Suppressor macrophage treated with lipopolysaccharide for 4 hours (primary cell): ENCODE measurements at regions not wholly inside any gene's neighbourhood (a gene's known extent, or its start where the extent isn't known, plus 50 kb on each side); places are given as distances from the start of the nearest gene placed in this dataset.

Experiments
- DNase-seq: peaks from one replicate; pipeline ENCODE4 v3.0.0-alpha.2; 2020

DNA sequence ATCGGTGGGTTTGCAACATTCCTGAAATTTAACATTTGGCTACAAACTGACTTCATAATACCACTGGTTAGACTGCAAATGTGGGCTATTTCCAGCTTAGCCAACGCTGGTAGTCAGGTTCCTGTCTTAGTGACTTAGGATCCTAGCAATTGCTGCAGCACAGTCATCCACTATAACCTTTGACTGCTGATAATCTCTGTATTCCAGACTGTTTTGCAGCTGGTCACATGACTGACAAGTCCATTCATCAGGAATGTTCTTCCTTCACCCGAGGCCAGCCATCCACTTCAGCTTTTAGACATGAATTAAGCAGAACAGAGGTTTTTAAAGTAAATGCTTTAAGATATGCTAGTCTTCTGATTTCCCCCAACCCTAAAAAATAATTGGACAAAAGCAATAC is 425.9 kb upstream of the MPDZ start:
- DNase-seq, result no peak

DNA sequence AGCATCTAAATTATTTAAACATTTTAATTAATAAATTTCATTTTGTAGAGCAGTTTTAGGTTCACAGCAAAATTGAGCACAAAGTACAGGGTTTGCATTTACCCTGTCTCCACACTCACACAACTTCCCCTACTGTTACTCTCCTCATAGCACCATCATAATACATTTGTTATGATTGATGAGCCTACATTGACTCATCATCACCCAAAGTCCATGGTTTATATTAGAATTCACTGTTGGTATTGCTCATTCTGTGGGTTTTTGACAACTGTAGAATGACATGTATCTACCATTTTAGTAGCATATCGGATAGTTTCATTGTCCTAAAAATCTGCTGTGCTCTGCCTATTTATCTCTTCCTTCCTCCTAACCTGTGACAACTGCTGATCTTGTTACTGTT is 411.1 kb upstream of the MPDZ start:
- no peak for DNase-seq

DNA sequence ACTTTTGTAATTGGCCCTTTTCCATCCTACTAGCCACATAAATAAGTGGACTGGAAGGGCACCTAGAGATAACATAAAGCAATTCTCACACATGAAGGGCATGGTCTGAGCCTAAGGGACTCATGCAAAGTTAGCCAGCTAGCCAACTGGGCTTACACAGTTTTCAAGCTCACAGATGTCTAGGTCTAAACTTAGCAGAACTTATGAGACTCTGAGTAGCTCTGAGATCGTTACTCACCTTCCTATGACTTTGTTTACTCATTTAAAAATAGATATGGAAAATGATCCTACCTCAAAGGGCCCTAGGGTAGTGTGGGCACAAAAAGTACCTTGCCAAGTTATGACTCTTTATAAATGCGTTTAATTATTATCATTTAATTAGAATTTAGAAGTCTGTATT is 410.4 kb upstream of the MPDZ start:
- no peak for DNase-seq

GRCh38 chr9:13688990-13689600 is 409.6 kb upstream of the MPDZ start:
- no peak for DNase-seq

DNA sequence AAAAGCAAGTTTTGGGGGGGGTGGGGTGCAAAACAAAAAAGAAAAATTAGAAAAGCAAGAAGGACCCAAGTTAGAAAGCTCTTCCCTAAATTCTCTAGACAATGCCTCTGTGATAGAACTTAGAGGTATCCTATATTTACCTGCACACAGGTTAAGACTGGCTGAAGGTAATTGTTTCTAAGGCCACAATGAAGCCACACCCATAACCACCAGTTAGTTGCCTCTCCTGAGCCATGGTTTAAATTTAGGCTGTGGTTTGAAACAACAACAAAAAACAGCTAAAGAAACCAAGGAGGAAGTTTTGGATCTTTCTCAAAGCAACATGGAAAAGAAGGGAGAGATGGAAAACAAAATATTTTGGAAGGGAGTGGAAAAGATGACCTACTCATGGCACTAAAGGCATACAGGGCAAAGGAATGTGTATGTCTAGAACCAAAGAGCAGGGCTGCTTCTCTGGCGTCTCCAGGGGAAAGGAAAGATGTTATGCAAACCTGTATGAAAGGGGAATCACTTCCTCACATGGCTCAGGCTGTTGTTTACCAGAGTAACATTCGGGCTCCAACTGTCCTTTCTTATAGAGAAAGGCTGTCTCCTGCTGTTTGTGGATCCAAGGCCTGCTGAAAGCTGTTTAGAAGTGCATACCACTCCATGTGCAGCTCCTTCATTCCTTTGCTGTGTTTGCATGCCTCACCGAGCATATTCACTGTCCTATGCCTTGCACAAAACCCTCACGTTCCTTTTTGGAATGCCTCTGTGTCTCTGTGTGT is 408.9 kb upstream of the MPDZ start:
- no peak for DNase-seq

DNA sequence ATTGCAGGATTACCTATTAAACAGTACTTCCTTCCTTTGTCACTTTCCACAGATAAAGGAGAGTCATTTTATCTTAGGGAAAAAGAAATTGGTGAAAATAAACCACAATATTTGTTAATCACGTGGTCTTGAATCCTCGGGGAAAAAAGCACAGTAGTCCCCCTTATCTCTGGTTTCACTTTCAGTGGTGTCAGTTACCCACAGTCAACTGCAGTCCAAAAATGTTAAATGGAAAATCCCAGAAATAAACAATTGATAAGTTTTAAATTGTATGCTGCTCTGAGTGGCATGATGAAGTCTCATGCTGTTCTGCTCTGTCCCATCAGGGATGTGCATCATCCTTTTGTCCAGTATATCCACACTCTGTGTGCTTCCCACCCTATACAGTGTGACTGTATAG is 405.2 kb upstream of the MPDZ start:
- no peak for DNase-seq

DNA sequence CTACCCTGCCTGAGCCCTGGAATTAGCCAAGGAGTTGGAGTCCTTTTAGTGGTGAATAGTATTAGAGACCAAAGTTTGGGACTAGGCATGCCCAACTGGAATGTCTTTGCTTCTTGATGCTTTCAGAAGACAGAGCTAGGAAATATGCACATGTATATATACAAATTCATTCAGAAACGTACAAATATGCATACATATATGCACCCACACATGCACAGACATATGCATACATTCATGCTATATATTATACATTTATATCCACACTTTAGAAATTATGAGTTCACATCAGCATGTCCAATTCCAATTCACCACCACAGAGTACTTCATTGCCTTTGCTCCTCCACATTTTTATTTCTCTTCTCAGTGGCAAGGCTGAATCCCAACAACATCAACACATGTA is 398.3 kb upstream of the MPDZ start:
- no peak for DNase-seq

- DNase-seq, result no peak
These were observed 396.1 kb upstream of the MPDZ start for GRCh38 chr9:13675638-13676000.

GRCh38 chr9:13674926-13675637 is 395.6 kb upstream of the MPDZ start:
- no peak for DNase-seq

DNA sequence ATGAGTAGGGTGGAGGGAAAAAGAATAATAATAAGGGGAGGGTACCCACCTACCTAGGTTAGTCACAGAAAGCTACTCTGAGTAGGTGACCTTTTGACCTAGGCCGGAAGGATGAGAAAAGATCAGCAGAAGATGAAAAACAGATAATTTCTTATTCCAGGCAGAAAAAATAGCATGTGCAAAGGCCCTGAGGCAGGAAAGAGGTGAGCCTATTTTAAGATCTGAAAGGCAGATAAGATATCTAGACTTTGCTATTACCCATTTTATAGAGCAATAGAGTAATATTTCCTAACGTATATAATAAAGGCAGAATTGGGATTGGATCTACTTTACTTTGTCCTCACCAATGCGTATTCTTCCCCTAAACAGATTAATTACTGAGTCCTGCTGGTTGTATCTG is 393.9 kb upstream of the MPDZ start:
- no peak for DNase-seq

DNA sequence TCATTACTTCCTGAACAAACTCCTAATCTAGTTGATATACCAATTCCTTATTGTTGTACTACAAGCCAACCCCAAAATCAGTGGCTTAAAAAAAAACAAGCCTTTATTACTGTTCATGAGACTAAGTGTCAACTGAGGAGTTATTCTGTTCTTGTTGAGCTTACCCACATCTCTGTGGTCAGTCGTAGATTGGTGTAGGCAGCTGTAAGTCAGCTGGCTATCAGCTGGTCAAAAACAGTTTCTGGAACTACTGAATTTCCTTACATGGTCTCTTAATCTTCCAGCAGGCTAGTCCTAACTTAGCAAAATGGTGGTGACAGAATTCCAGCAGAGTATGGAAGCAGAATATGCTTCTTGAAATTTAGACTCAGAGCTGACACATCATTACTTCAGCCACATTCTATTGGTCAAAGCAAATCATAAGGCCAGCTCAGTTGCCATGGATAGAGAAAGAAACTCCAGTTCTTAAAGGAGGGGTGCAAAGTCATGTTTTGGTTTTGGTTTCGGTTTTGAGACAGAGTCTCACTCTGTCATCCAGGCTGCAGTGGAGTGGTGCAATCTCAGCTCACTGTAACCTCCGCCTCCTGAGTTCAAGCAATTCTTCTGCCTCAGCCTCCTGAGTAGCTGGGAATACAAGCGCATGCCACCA is 386.1 kb upstream of the MPDZ start:
- peak; percentile 3 for DNase-seq

DNA sequence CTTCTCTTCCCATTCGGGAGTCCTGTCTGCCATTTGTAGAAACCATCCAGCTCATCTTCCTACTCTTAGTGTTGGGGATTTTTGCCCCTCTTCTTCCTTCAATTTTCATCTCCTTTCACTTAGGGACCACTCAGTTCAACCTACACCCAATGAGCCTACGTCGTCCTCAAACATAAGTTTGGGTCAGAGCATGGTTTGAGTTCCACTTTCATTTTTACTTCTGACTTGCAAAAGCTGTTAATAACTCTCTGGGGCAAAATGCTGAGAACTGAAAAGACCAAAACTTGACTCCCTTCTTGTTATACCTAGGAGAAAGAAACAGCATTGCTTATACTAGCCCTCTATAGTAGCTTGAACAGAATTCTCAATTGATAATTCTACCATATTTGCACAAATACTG is 381.5 kb upstream of the MPDZ start:
- DNase-seq, result no peak

DNA sequence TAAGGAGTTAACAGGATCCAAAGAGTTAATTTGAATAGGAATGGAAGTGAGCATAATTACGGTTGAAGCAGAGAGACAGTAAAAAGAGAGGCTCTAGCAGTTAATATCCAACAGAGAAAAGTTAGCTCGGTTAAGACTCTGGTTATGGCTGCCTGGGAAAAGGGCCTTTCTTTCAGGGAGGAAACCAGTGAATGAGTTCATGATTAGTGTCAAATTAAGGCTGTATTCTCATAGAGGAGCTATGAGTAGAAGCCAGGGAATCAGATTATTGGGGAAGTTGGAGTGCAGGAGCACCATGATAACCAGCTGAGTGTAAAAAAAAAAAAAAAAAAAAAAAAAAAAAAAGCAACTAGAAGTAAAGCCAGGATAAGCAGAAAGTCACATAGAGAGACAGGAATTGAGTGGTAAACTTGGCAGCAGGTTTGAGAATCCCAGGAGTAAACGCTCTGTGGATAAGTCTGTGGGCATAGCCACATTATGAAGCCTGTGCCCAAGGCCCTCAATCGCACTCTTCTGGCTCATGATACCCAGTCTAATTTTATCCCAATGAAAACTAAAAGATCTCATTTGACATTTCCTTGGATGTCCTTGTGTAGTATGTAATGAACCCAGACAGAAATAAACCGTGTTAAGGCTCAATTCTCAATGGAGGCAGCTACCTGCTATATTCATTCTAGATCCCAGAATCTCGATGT is 372.6 kb upstream of the MPDZ start:
- DNase-seq, result no peak

DNA sequence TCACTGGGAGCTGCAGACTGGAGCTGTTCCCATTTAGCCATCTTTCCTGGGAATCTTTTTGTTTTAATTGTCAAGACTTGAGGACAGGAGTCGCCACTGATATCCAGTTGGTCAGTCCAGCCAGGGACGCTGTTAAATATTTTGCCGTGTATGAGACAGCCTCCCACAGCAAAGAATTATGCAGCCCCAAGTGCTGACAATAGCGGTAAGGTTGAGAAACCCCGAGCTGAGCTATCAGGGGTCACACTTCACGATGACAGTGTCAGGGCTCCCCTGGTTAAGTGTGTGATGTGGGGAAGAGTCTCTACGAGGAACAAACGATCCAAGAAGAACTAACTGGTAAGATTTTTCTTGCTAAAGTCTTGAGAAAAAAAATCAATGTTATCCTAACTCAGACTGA is 372.0 kb upstream of the MPDZ start:
- no peak for DNase-seq

GRCh38 chr9:13648676-13649075 is 369.2 kb upstream of the MPDZ start:
- no peak for DNase-seq

GRCh38 chr9:13648068-13648467 is 368.6 kb upstream of the MPDZ start:
- no peak for DNase-seq

DNA sequence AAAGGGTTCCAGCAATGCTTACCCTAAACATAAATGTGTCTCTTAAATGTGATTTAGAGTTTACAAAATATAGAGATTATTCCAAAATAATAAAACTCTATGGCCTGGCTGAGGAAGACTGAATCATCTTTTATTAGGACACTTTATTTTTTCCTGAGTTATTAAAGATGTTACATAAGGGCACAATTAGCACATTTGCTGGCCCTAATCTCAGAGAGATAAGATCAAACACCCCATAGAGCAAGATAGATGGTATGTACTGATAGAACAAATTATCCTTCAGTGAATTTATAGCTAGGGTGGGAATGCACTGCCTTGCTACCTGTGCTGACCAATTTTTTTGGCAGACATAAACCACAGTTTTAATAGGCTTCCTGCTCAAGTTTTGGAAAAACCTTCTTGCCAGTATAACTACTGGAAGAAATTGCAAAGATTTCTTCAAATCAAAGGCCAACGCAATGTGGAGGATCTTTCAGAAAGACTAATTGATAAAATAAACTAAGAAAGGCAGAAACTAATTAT is 367.1 kb upstream of the MPDZ start:
- no peak for DNase-seq

GRCh38 chr9:13645557-13645956 is 366.1 kb upstream of the MPDZ start:
- DNase-seq, result no peak

DNA sequence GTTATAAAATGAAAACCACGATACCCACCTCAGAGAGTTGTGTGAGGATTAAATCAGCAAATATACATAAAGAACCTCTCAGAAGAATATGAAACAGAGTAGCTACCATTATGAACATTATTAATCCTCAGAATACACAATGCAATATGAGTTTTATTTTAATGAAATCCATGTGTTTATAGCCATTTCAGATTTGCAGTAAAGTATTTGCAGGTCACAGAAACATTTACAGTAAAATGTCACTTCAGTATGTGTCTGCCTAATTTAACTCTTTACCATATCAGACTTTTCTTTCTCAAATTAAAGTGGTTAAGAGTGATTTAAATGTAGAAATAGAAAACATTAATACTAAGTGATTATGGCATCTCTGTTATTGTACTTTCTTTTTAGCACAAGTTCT is 365.2 kb upstream of the MPDZ start:
- DNase-seq, result no peak

DNA sequence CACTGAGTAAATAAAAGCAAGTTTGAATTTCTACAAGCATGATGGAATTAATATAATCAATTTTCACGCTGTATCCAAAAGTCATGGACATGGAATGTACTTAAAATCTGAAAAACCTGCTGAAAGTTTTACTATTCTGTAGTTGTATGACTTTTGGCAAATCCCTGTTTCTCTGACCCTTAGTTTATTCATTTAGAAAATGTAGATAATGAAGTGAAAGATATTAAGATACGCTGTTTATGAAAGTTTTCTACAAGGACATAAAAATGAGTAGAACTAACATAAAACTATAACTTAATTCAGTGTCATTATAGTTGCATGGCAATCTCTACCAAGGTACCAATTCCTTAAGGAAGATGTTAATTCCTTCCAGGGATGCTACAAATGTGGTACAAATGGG is 363.2 kb upstream of the MPDZ start:
- DNase-seq, result no peak

DNA sequence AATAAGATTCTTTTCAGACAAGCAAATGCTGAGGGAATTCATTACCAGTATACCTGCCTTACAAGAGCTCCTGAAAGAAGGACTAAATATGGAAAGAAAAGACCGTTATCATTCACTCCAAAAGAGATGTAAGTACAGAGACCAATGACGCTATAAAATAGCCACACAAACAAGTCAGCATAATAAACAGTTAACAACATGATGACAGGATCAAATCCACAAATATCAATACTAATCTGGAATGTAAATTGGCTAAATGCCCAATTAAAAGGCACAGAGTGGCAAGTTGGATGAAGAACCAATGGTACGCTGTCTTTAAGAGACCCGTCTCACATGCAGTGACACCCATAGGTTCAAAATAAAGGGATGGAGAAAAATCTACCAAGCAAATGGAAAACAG is 349.6 kb upstream of the MPDZ start:
- no peak for DNase-seq

GRCh38 chr9:13628526-13628925 is 349.0 kb upstream of the MPDZ start:
- no peak for DNase-seq

- no peak for DNase-seq
These were observed 348.0 kb upstream of the MPDZ start for GRCh38 chr9:13627502-13627901.
